Body of pancreas (tissue), 4 donors: ENCODE measurements at regions not wholly inside any gene's neighbourhood (a gene's known extent, or its start where the extent isn't known, plus 50 kb on each side); places are given as distances from the start of the nearest gene placed in this dataset.

Source experiments
- ATAC-seq: fragments of 150-250 bp; one replicate; pipeline ENCODE4 v1.9.1; 2016
- DNase-seq, 4 donors: peaks; one replicate each; pipeline ENCODE4 v3.0.0-alpha.2; 2019
- H3K27ac ChIP-seq, 4 donors: fragments of 200-600 bp; sonication (generic); 1 replicate in 3 of 4; 2 replicates in 1 of 4; pipeline versions ENCODE4 v1.5.1 to v1.6.1; 2016 to 2019; ENCODE audit warnings: mild to moderate bottlenecking in 1 of 4, mixed read lengths in 1 of 4, moderate library complexity in 1 of 4
- H3K27me3 ChIP-seq, 2 donors: fragments of 200-600 bp; sonication (generic); one replicate each; pipeline ENCODE4 v1.6.0; 2016; ENCODE audit warnings: mild to moderate bottlenecking in 1 of 2
- H3K36me3 ChIP-seq, 2 donors: fragments of 200-600 bp; sonication (generic); replicated peaks in 1 of 2; 2 replicates each; pipeline ENCODE4 v1.5.1; 2016; ENCODE audit warnings: low read depth in 2 of 2; ENCODE audit not compliant: insufficient read depth in 1 of 2
- H3K4me1 ChIP-seq: fragments of 200-600 bp; sonication (generic); one replicate; pipeline ENCODE4 v1.6.0; 2016
- H3K4me3 ChIP-seq, 2 donors: fragments of 200-600 bp; sonication (generic); 1 replicate in 1 of 2; 2 replicates in 1 of 2; pipeline ENCODE4 v1.5.1; 2016 to 2019
- H3K9me3 ChIP-seq, 3 donors: fragments of 200-600 bp; sonication (generic); 1 replicate in 2 of 3; 2 replicates in 1 of 3; pipeline ENCODE4 v1.5.1; 2016
- CTCF ChIP-seq, 7 experiments: fragments of 450-650 bp in 4 of 7; fragments of 200-600 bp in 3 of 7; sonication (generic) in 3 of 7; IDR thresholded peaks; one replicate each; pipeline ENCODE4 v1.5.1; 2016 to 2019; ENCODE audit warnings: antibody characterized with exemption in 7 of 7
- POLR2A ChIP-seq, 3 donors: fragments of 450-650 bp; IDR thresholded peaks; one replicate each; pipeline ENCODE4 v1.6.1; 2016; ENCODE audit warnings: antibody characterized with exemption in 3 of 3, mild to moderate bottlenecking in 2 of 3
- WGBS, 2 donors: methylation state at CpG; one replicate each; pipeline ENCODE4 v1.1.5; 2017; 5-methylcytosine and 5-hydroxymethylcytosine counted together
- intact Hi-C: fragments of 100-400 bp; cut with DNase I; formaldehyde crosslinking; loops from one replicate; pipeline ENCODE4 v1.15.1; 2023

DNA sequence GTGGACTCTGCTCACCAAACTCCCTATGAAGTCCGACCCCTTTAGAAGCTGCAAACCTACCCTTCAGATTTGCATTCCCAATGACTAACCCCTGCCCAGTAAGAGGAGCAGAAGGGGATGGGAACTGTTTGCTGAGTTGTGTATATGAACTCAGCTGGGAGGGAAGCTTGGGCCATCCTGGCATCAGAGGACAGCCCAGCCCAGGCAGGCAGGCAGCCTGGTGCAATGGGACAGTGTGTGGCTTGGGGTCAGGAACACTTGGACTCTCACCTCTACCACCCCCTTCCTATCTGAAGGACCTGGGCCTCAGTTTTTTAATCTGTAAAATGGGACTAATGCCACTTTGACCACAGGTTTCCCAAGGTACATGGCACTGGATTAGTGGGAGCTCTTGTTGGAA lies 147.4 kb upstream of the GPR26 start:
- 39 to 61% methylated on average over 1 of the region's 1 CpG for WGBS, 2 donors

DNA sequence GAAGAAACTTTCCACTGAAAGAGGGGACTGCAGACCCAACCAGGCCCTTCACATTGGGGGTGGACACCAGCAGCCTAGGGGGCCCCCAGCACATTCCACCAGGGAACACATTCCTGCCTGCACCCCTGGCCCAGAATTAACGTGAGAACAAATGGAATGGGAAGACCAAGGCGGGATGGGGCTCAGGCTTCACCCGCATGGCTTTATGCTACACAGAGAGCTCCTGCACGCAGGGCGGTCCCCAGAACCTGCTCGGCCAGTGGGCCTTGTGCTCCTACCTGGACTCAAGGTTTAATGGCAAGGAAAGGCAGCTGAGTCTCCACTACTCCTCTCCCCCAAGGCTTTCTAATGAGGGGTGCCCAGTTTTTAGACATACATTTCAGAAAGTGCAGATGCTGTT lies 146.3 kb upstream of the GPR26 start:
- DNase-seq, result no peak
- H3K4me1 ChIP-seq, result no peaks in the 10 kb centered on the region
- intact Hi-C loops, result no loop called here
- TF ChIP-seq POLR2A (IDR thresholded peaks at IDR 0.05) (no peak), CTCF (IDR thresholded peaks at IDR 0.05) (no peak)
- ATAC-seq, result no peak
- no peak overlapping the region for H3K27ac ChIP-seq
- H3K36me3 ChIP-seq, result no peaks in the 10 kb centered on the region
- H3K9me3 ChIP-seq, result no peaks in the 10 kb centered on the region
- H3K27me3 ChIP-seq, result no peaks in the 10 kb centered on the region
- WGBS, 2 donors, result 43 to 63% methylated on average over 3 to 6 of the region's 6 CpGs
- H3K4me3 ChIP-seq, result no peak overlapping the region

More for the DNA sequence above, 147.4 kb upstream of the GPR26 start:
- intact Hi-C loops, result no loop called here
- Histone ChIP-seq H3K9me3 (no peaks in the 10 kb centered on the region), H3K4me3 (no peak overlapping the region), H3K27me3 (no peaks in the 10 kb centered on the region), H3K36me3 (no peaks in the 10 kb centered on the region), H3K27ac (no peak overlapping the region), H3K4me1 (no peaks in the 10 kb centered on the region)
- no peak for DNase-seq
- TF ChIP-seq CTCF (IDR thresholded peaks at IDR 0.05) (no peak), POLR2A (IDR thresholded peaks at IDR 0.05) (no peak)
- ATAC-seq, result no peak

DNA sequence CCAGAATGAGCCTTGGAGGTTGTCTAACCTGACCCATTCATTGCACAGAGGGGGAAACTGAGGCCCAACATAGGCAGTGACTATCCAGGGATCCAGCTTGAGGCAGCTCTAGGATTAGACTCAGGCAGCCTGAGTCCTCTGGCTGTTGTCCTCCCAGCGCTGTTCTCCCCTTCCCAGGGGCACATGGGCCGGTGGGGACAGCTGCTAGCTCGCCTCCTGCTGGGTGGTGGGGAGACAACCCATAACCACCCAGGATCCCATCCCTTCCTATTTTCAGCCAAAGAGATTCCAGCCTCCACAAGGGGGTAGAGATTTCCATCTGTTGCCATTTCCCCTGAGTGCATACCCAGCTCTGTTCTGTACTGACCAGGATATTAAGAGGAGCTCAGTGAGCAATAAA lies 145.1 kb upstream of the GPR26 start:
- TF ChIP-seq CTCF (IDR thresholded peaks at IDR 0.05) (no peak), POLR2A (IDR thresholded peaks at IDR 0.05) (no peak)
- no peaks in the 10 kb centered on the region for H3K27me3 ChIP-seq
- no peaks in the 10 kb centered on the region for H3K9me3 ChIP-seq
- DNase-seq (no peak), ATAC-seq (no peak)
- H3K36me3 ChIP-seq, result no peaks in the 10 kb centered on the region
- 78% methylated on average over 3 of the region's 3 CpGs; no CpG with 5 or more reads in 1 of the 2 donors for WGBS, 2 donors
- no peak overlapping the region for H3K27ac ChIP-seq
- H3K4me3 ChIP-seq, result no peak overlapping the region
- intact Hi-C loops, result no loop called here
- no peaks in the 10 kb centered on the region for H3K4me1 ChIP-seq

DNA sequence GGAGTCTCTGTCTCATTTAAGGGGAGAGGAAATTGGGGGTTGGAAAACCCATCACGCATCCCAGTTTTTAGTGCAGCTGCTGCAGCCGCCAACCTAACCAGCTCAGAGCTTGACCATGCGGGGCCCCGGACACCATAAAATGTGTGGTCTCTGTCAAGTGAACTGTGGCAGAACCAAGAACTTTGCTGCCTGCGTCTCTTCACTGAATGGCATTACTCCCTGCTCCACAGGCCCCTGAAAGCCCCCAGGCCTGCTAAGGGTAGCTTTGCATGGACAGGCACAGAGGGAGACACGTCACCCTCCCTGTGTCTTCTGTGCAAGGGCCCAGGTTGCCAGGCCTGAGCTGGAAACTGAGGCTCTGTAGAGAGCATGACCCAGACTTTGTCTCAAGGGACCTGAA lies 144.6 kb upstream of the GPR26 start:
- Histone ChIP-seq H3K9me3 (no peaks in the 10 kb centered on the region), H3K27me3 (no peaks in the 10 kb centered on the region), H3K36me3 (no peaks in the 10 kb centered on the region), H3K4me1 (no peaks in the 10 kb centered on the region), H3K27ac (no peak overlapping the region), H3K4me3 (no peak overlapping the region)
- intact Hi-C loops, result no loop called here
- TF ChIP-seq CTCF (IDR thresholded peaks at IDR 0.05) (no peak), POLR2A (IDR thresholded peaks at IDR 0.05) (no peak)
- DNase-seq (no peak), ATAC-seq (no peak)
- WGBS, 2 donors, result 67 to 68% methylated on average over 6 of the region's 6 CpGs

- intact Hi-C loops, result no loop called here
- Histone ChIP-seq H3K4me3 (no peak overlapping the region), H3K27ac (no peak overlapping the region), H3K9me3 (no peaks in the 10 kb centered on the region), H3K36me3 (no peaks in the 10 kb centered on the region), H3K27me3 (no peaks in the 10 kb centered on the region), H3K4me1 (no peaks in the 10 kb centered on the region)
- DNase-seq, result no peak
- 59 to 60% methylated on average over 10 of the region's 10 CpGs for WGBS, 2 donors
- no peak for ATAC-seq
- TF ChIP-seq CTCF (IDR thresholded peaks at IDR 0.05) (no peak), POLR2A (IDR thresholded peaks at IDR 0.05) (no peak)
These were observed 143.3 kb upstream of the GPR26 start for GRCh38 chr10:123522702-123523312.
